GM23248 (cell line): ENCODE measurements at regions not wholly inside any gene's neighbourhood (a gene's known extent, or its start where the extent isn't known, plus 50 kb on each side); places are given as distances from the start of the nearest gene placed in this dataset.

ENCODE experiments used
- DNase-seq: peaks from one replicate; pipeline ENCODE4 v3.0.0-alpha.2; 2015
- H2AFZ ChIP-seq: fragments of 200-600 bp; sonication (generic); 2 replicates; pipeline ENCODE4 v1.6.1; 2016; ENCODE audit warnings: antibody characterized with exemption
- H3F3A ChIP-seq: fragments of 200-600 bp; sonication (generic); 2 replicates; pipeline ENCODE4 v1.6.1; 2016; ENCODE audit warnings: mild to moderate bottlenecking, antibody characterized with exemption, mixed run types; ENCODE audit not compliant: insufficient read depth
- H3K27ac ChIP-seq: fragments of 200-600 bp; sonication (generic); 2 replicates; pipeline ENCODE4 v1.5.1; 2016; ENCODE audit warnings: mild to moderate bottlenecking
- H3K27me3 ChIP-seq: fragments of 200-600 bp; sonication (generic); replicated peaks from 2 replicates; pipeline ENCODE4 v1.6.1; 2016; ENCODE audit warnings: mild to moderate bottlenecking; ENCODE audit not compliant: insufficient read depth
- H3K36me3 ChIP-seq: fragments of 200-600 bp; sonication (generic); 2 replicates; pipeline ENCODE4 v1.6.1; 2016; ENCODE audit warnings: low read depth, mild to moderate bottlenecking
- H3K4me1 ChIP-seq: fragments of 200-600 bp; sonication (generic); 2 replicates; pipeline ENCODE4 v1.6.1; 2016; ENCODE audit warnings: mild to moderate bottlenecking; ENCODE audit not compliant: insufficient read depth
- H3K4me2 ChIP-seq: fragments of 200-600 bp; sonication (generic); one replicate; pipeline ENCODE4 v1.6.1; 2016; ENCODE audit warnings: mild to moderate bottlenecking; ENCODE audit not compliant: unreplicated experiment
- H3K4me3 ChIP-seq: fragments of 200-600 bp; sonication (generic); 2 replicates; pipeline ENCODE4 v1.5.1; 2016; ENCODE audit warnings: mild to moderate bottlenecking
- H3K79me2 ChIP-seq: fragments of 200-600 bp; sonication (generic); 2 replicates; pipeline ENCODE4 v1.6.1; 2016; ENCODE audit warnings: mild to moderate bottlenecking; ENCODE audit not compliant: insufficient read depth
- H3K9ac ChIP-seq: fragments of 200-600 bp; sonication (generic); 2 replicates; pipeline ENCODE4 v1.6.1; 2016; ENCODE audit warnings: mild to moderate bottlenecking
- H3K9me2 ChIP-seq: fragments of 200-600 bp; sonication (generic); 2 replicates; pipeline ENCODE4 v1.6.1; 2016; ENCODE audit warnings: mixed run types, mild to moderate bottlenecking, moderate library complexity; ENCODE audit not compliant: insufficient read depth
- H3K9me3 ChIP-seq: fragments of 200-600 bp; sonication (generic); one replicate; pipeline ENCODE4 v1.6.1; 2017; ENCODE audit warnings: low read depth
- H4K20me1 ChIP-seq: fragments of 200-600 bp; sonication (generic); 2 replicates; pipeline ENCODE4 v1.6.0; 2016; ENCODE audit not compliant: insufficient read depth
- EZH2 ChIP-seq: fragments of 200-600 bp; sonication (generic); IDR thresholded peaks from 2 replicates; pipeline ENCODE4 v1.6.1; 2018; ENCODE audit warnings: antibody characterized with exemption, mild to moderate bottlenecking; ENCODE audit not compliant: insufficient read depth, poor library complexity, severe bottlenecking
- EZH2phosphoT487 ChIP-seq: fragments of 200-600 bp; sonication (generic); IDR thresholded peaks from 2 replicates; pipeline ENCODE4 v1.6.1; 2018; ENCODE audit warnings: antibody characterized with exemption, moderate library complexity, mild to moderate bottlenecking, low read depth; ENCODE audit not compliant: insufficient read depth
- WGBS, 2 experiments: methylation state at CpG; one replicate each; pipeline ENCODE4 v1.1.6; 2015 to 2017; ENCODE audit warnings: low lambda C conversion rate in 2 of 2, low coverage in 1 of 2; ENCODE audit errors: missing lambda C conversion rate in 2 of 2; 5-methylcytosine and 5-hydroxymethylcytosine counted together
- in situ Hi-C: fragments of 300-500 bp; cut with MboI; formaldehyde crosslinking; loops from 2 replicates; pipeline ENCODE4 v1.15.0; 2020

GRCh38 chr1:106456832-106457231 is 599.6 kb upstream of the PRMT6 start:
- Histone ChIP-seq H3K27ac (no peak overlapping the region), H4K20me1 (no peaks in the 10 kb centered on the region), H3K4me1 (no peaks in the 10 kb centered on the region), H3K4me2 (no peak overlapping the region), H3K36me3 (no peaks in the 10 kb centered on the region), H3K9me3 (no peaks in the 10 kb centered on the region), H3K27me3 (no peaks in the 10 kb centered on the region), H3K9me2 (no peaks in the 10 kb centered on the region), H3K9ac (no peak overlapping the region), H3K79me2 (no peaks in the 10 kb centered on the region), H3F3A (no peaks in the 10 kb centered on the region), H3K4me3 (no peak overlapping the region), H2AFZ (no peak overlapping the region)
- DNase-seq = no peak
- in situ Hi-C loops = no loop called here
- WGBS, 2 experiments = 7 to 10% methylated on average over 3 of the region's 3 CpGs
- TF ChIP-seq EZH2 (no peak), EZH2phosphoT487 (no peak)

- in situ Hi-C loops = no loop called here
Observed at GRCh38 chr1:106457368-106457767, 599.1 kb upstream of the PRMT6 start.

DNA sequence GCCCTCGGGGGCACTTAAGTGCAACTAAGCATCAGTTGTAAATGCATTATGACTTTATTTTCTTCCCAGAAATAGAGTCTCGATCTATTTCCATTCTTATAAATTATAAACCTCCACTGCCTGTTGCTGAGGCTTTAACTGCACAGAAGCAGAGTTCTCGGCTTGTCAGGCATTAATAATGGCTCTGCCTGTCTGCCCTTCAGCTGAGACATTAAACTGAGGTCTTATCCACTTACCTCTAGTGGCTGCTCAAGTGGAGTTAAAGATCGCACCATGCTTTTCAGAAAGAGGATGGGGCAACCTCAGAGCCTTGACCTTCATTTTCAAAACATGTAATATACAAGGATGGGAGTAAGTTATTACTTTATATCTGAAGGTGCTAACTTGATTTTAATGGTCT is 597.6 kb upstream of the PRMT6 start:
- Histone ChIP-seq H3K27me3 (no peaks in the 10 kb centered on the region), H2AFZ (no peak overlapping the region), H3K4me1 (no peaks in the 10 kb centered on the region), H3K4me2 (no peak overlapping the region), H3K79me2 (no peaks in the 10 kb centered on the region), H3K9me3 (no peaks in the 10 kb centered on the region), H4K20me1 (no peaks in the 10 kb centered on the region), H3K36me3 (no peaks in the 10 kb centered on the region), H3K4me3 (no peak overlapping the region), H3K27ac (no peak overlapping the region), H3F3A (no peaks in the 10 kb centered on the region), H3K9me2 (no peaks in the 10 kb centered on the region), H3K9ac (no peak overlapping the region)
- in situ Hi-C loops = no loop called here
- no peak for DNase-seq
- TF ChIP-seq EZH2 (no peak), EZH2phosphoT487 (no peak)
- 25 to 29% methylated on average over 4 of the region's 4 CpGs for WGBS, 2 experiments

More at GRCh38 chr1:106457368-106457767, 599.1 kb upstream of the PRMT6 start:
- Histone ChIP-seq H4K20me1 (no peaks in the 10 kb centered on the region), H3K36me3 (no peaks in the 10 kb centered on the region), H3K4me3 (no peak overlapping the region), H3K4me2 (no peak overlapping the region), H3K27ac (no peak overlapping the region), H3K4me1 (no peaks in the 10 kb centered on the region), H3K79me2 (no peaks in the 10 kb centered on the region), H3K9me3 (no peaks in the 10 kb centered on the region), H3K27me3 (no peaks in the 10 kb centered on the region), H3F3A (no peaks in the 10 kb centered on the region), H3K9ac (no peak overlapping the region), H3K9me2 (no peaks in the 10 kb centered on the region), H2AFZ (no peak overlapping the region)
- no peak for TF ChIP-seq EZH2
- no peak for TF ChIP-seq EZH2phosphoT487
- no peak for DNase-seq
- WGBS, 2 experiments = 19 to 21% methylated on average over 1 of the region's 1 CpG

GRCh38 chr1:106459418-106459817 is 597.1 kb upstream of the PRMT6 start:
- H3K27me3 ChIP-seq = no peaks in the 10 kb centered on the region
- H3K36me3 ChIP-seq = no peaks in the 10 kb centered on the region
- WGBS, 2 experiments = 38 to 40% methylated on average over 2 of the region's 2 CpGs
- H3K27ac ChIP-seq = no peak overlapping the region
- H3K9me3 ChIP-seq = no peaks in the 10 kb centered on the region
- DNase-seq = no peak
- no peaks in the 10 kb centered on the region for H3K79me2 ChIP-seq
- no peaks in the 10 kb centered on the region for H3F3A ChIP-seq
- no peaks in the 10 kb centered on the region for H3K4me1 ChIP-seq
- H2AFZ ChIP-seq = no peak overlapping the region
- no peak overlapping the region for H3K4me3 ChIP-seq
- H3K4me2 ChIP-seq = no peak overlapping the region
- H4K20me1 ChIP-seq = no peaks in the 10 kb centered on the region
- H3K9ac ChIP-seq = no peak overlapping the region
- TF ChIP-seq EZH2phosphoT487 = no peak
- TF ChIP-seq EZH2 = no peak
- in situ Hi-C loops = no loop called here
- no peaks in the 10 kb centered on the region for H3K9me2 ChIP-seq

DNA sequence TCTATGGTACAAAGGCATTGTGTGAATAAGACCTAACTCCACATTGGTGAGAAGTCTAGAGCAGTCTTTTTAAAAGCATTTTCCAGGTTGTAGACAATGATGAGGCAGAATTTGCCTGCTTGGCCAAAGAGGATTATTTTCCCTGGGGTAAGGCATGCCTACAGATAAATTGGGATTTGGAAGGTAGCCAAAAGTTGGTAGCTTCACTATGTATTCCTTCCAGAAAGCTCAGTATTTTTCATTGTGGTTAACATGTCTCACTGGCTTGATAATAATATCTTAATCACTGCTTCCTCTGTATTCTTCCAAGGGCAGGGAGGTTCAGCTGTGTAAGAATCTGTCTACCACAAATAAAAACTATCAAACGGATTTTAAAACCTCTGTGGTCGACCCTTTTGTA is 590.8 kb upstream of the PRMT6 start:
- Histone ChIP-seq H3K9ac (no peak overlapping the region), H3K9me2 (no peaks in the 10 kb centered on the region), H3K27me3 (no peaks in the 10 kb centered on the region), H3F3A (no peaks in the 10 kb centered on the region), H3K27ac (no peak overlapping the region), H2AFZ (no peak overlapping the region), H4K20me1 (no peaks in the 10 kb centered on the region), H3K36me3 (no peaks in the 10 kb centered on the region), H3K4me2 (no peak overlapping the region), H3K4me1 (no peaks in the 10 kb centered on the region), H3K9me3 (no peaks in the 10 kb centered on the region), H3K79me2 (no peaks in the 10 kb centered on the region), H3K4me3 (no peak overlapping the region)
- no peak for TF ChIP-seq EZH2phosphoT487
- no peak for TF ChIP-seq EZH2
- 2 to 8% methylated on average over 2 of the region's 2 CpGs for WGBS, 2 experiments
- in situ Hi-C loops = no loop called here
- DNase-seq = peak; percentile 2
